HEK293 (cell line): ENCODE measurements at regions not wholly inside any gene's neighbourhood (a gene's known extent, or its start where the extent isn't known, plus 50 kb on each side); places are given as distances from the start of the nearest gene placed in this dataset.

Source experiments
- CTCF ChIA-PET: fragments of 350-600 bp; formaldehyde crosslinking; extraction: SDS; loops from one replicate; lab custom pipeline; 2021; ENCODE audit warnings: antibody characterized with exemption; lab: Yijun Ruan, JAX
- POLR2A ChIA-PET: fragments of 300-600 bp; formaldehyde crosslinking; extraction: SDS; loops from one replicate; lab custom pipeline; 2020; ENCODE audit warnings: antibody characterized with exemption, inconsistent platforms; lab: Yijun Ruan, JAX
- H3K27ac ChIP-seq: fragments of 200-500 bp; sonication (Bioruptor generic); 2 replicates; pipeline ENCODE4 v1.5.1; 2014; ENCODE audit warnings: low read depth, low read length, control low read depth, inconsistent platforms; ENCODE audit errors: extremely low read depth
- H3K36me3 ChIP-seq, 2 experiments: fragments of 200-500 bp in 1 of 2; sonication (Bioruptor generic) in 1 of 2; 1 replicate in 1 of 2; 2 replicates in 1 of 2; pipeline ENCODE4 v1.5.1; 2014 to 2017; ENCODE audit warnings: inconsistent platforms in 2 of 2, low read length in 2 of 2; ENCODE audit not compliant: control insufficient read depth in 2 of 2, insufficient read depth in 1 of 2
- H3K4me1 ChIP-seq: fragments of 200-500 bp; sonication (Bioruptor generic); 2 replicates; pipeline ENCODE4 v1.5.1; 2014; ENCODE audit warnings: mild to moderate bottlenecking, low read length, inconsistent platforms; ENCODE audit not compliant: control insufficient read depth, insufficient read depth
- H3K4me3 ChIP-seq: 2 replicates; pipeline ENCODE4 v1.5.1; 2011; ENCODE audit warnings: low read depth, mild to moderate bottlenecking, control low read depth, low read length, moderate library complexity
- H3K9me3 ChIP-seq: fragments of 200-500 bp; sonication (Bioruptor generic); 2 replicates; pipeline ENCODE4 v1.5.1; 2014; ENCODE audit warnings: low read depth, low read length, inconsistent platforms; ENCODE audit not compliant: control insufficient read depth, insufficient read depth
- PRDM1 ChIP-seq: fragments of 450-650 bp; formaldehyde crosslinking; IDR thresholded peaks from 2 replicates; pipeline ENCODE4; 2016; ENCODE audit warnings: missing biosample characterization, missing genetic modification characterization
- ZNF169 ChIP-seq: fragments of 450-650 bp; formaldehyde crosslinking; IDR thresholded peaks from 2 replicates; pipeline ENCODE4 v1.5.1; 2016; ENCODE audit warnings: missing biosample characterization, missing genetic modification characterization
- ZNF214 ChIP-seq: fragments of 450-650 bp; formaldehyde crosslinking; IDR thresholded peaks from 2 replicates; pipeline ENCODE4 v1.5.1; 2017; ENCODE audit warnings: missing biosample characterization, mild to moderate bottlenecking, missing genetic modification characterization, borderline replicate concordance
- ZNF677 ChIP-seq: fragments of 450-650 bp; IDR thresholded peaks from 2 replicates; pipeline ENCODE4 v1.5.0; 2018; ENCODE audit warnings: missing biosample characterization, mild to moderate bottlenecking, missing genetic modification characterization, moderate library complexity
- ZNF776 ChIP-seq: fragments of 450-650 bp; formaldehyde crosslinking; IDR thresholded peaks from 2 replicates; pipeline ENCODE4 v1.5.0; 2017; ENCODE audit warnings: missing biosample characterization, missing genetic modification characterization, borderline replicate concordance
- ZNF792 ChIP-seq: fragments of 450-650 bp; formaldehyde crosslinking; IDR thresholded peaks from 2 replicates; pipeline ENCODE4 v1.5.1; 2016; ENCODE audit warnings: missing biosample characterization, missing genetic modification characterization
- ZNF837 ChIP-seq: fragments of 450-650 bp; formaldehyde crosslinking; IDR thresholded peaks from 2 replicates; pipeline ENCODE4 v1.5.1; 2016; ENCODE audit warnings: missing biosample characterization, missing genetic modification characterization
- ZSCAN30 ChIP-seq: fragments of 450-650 bp; IDR thresholded peaks from 2 replicates; pipeline ENCODE4 v1.5.1; 2018; ENCODE audit warnings: missing biosample characterization, mild to moderate bottlenecking, missing genetic modification characterization, moderate library complexity
- TF ChIP-seq, protein P1 (sequence below): fragments of 450-650 bp; formaldehyde crosslinking; IDR thresholded peaks from 2 replicates; pipeline ENCODE4 v1.5.1; 2016; ENCODE audit warnings: missing biosample characterization, missing genetic modification characterization
- TF ChIP-seq, protein P2 (sequence below): fragments of 450-650 bp; formaldehyde crosslinking; conservative IDR thresholded peaks from 2 replicates; pipeline ENCODE4 v1.5.1; 2016; ENCODE audit warnings: low read depth, missing biosample characterization, missing genetic modification characterization
- TF ChIP-seq, protein P3 (sequence below): fragments of 450-650 bp; formaldehyde crosslinking; optimal IDR thresholded peaks from 2 replicates; pipeline ENCODE3; 2016; ENCODE audit warnings: missing biosample characterization, mild to moderate bottlenecking, missing genetic modification characterization
- TF ChIP-seq, protein P4 (sequence below): fragments of 450-650 bp; formaldehyde crosslinking; IDR thresholded peaks from 2 replicates; pipeline ENCODE4 v1.5.1; 2016; ENCODE audit warnings: missing biosample characterization, missing genetic modification characterization

DNA sequence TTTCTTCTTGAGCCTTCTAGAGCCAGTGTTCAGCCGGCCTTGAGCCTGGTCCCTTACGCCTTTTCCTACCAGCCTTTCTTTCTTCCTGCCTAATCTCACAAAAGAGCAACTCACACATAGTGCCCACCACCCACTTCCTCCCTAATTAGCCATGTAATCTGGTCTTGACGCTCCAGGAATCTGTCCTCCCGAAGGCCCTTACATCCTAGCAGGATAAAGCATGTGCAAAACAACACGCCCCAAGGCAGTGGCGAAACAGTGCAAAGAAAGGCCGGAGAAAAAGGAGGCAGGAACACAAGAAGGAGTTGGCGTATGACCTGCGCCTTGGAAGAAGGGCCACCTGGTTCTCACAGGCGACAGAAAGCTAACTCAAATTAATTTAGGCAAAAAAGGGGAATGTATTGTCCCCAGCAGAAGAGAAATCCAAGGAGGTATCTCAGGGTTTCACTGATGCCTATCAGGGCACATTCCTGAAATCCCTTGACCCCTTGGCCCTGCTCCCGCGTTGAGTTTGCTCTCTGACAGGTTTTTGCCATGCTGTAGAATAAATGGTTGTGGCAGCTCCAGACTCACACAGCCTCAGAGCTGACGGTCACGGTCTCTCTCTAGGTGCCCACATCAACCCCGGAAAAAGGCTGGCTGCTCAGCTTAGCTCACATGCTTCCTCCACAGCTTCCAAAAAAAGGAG is 79.0 kb downstream of the ZNF281 start:
- ChIA-PET POLR2A (no interaction called here), CTCF (interaction anchor here (0.6 to 1.5 kb wide), 4 partner anchors 23 to 423 kb away, joined by 3 to 5 read pairs (median 3); no protein-coding TSS in a partner anchor)
- H3K4me3 ChIP-seq = no peak overlapping the region
- TF ChIP-seq, protein P1, sequence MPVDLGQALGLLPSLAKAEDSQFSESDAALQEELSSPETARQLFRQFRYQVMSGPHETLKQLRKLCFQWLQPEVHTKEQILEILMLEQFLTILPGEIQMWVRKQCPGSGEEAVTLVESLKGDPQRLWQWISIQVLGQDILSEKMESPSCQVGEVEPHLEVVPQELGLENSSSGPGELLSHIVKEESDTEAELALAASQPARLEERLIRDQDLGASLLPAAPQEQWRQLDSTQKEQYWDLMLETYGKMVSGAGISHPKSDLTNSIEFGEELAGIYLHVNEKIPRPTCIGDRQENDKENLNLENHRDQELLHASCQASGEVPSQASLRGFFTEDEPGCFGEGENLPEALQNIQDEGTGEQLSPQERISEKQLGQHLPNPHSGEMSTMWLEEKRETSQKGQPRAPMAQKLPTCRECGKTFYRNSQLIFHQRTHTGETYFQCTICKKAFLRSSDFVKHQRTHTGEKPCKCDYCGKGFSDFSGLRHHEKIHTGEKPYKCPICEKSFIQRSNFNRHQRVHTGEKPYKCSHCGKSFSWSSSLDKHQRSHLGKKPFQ (tag by site-specific recombination) = no peak
- no peak for TF ChIP-seq ZNF837 (tag by site-specific recombination)
- TF ChIP-seq ZNF776 (tag by site-specific recombination) = no peak
- TF ChIP-seq ZNF214 (tag by site-specific recombination) = no peak
- TF ChIP-seq ZNF792 (tag by site-specific recombination) = no peak
- TF ChIP-seq ZNF677 (tag by site-specific recombination) = no peak
- TF ChIP-seq, protein P2, sequence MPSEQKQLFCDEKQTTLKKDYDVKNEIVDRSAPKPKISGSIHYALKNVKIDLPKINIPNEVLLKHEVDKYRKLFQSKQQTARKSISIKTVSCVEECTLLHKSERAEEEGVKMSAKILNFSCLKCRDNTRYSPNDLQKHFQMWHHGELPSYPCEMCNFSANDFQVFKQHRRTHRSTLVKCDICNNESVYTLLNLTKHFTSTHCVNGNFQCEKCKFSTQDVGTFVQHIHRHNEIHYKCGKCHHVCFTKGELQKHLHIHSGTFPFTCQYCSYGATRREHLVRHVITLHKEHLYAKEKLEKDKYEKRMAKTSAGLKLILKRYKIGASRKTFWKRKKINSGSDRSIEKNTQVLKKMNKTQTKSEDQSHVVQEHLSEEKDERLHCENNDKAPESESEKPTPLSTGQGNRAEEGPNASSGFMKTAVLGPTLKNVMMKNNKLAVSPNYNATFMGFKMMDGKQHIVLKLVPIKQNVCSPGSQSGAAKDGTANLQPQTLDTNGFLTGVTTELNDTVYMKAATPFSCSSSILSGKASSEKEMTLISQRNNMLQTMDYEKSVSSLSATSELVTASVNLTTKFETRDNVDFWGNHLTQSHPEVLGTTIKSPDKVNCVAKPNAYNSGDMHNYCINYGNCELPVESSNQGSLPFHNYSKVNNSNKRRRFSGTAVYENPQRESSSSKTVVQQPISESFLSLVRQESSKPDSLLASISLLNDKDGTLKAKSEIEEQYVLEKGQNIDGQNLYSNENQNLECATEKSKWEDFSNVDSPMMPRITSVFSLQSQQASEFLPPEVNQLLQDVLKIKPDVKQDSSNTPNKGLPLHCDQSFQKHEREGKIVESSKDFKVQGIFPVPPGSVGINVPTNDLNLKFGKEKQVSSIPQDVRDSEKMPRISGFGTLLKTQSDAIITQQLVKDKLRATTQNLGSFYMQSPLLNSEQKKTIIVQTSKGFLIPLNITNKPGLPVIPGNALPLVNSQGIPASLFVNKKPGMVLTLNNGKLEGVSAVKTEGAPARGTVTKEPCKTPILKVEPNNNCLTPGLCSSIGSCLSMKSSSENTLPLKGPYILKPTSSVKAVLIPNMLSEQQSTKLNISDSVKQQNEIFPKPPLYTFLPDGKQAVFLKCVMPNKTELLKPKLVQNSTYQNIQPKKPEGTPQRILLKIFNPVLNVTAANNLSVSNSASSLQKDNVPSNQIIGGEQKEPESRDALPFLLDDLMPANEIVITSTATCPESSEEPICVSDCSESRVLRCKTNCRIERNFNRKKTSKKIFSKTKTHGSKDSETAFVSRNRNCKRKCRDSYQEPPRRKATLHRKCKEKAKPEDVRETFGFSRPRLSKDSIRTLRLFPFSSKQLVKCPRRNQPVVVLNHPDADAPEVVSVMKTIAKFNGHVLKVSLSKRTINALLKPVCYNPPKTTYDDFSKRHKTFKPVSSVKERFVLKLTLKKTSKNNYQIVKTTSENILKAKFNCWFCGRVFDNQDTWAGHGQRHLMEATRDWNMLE (tag by site-specific recombination) = no peak
- TF ChIP-seq PRDM1 = no peak
- no peak for TF ChIP-seq ZSCAN30 (tag by site-specific recombination)
- TF ChIP-seq, protein P3, sequence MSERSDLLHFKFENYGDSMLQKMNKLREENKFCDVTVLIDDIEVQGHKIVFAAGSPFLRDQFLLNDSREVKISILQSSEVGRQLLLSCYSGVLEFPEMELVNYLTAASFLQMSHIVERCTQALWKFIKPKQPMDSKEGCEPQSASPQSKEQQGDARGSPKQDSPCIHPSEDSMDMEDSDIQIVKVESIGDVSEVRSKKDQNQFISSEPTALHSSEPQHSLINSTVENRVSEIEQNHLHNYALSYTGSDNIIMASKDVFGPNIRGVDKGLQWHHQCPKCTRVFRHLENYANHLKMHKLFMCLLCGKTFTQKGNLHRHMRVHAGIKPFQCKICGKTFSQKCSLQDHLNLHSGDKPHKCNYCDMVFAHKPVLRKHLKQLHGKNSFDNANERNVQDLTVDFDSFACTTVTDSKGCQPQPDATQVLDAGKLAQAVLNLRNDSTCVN (tag by site-specific recombination) = no peak
- no peaks in the 10 kb centered on the region for H3K4me1 ChIP-seq
- no peaks in the 10 kb centered on the region for H3K9me3 ChIP-seq
- no peaks in the 10 kb centered on the region for H3K36me3 ChIP-seq
- H3K27ac ChIP-seq = no peak overlapping the region

DNA sequence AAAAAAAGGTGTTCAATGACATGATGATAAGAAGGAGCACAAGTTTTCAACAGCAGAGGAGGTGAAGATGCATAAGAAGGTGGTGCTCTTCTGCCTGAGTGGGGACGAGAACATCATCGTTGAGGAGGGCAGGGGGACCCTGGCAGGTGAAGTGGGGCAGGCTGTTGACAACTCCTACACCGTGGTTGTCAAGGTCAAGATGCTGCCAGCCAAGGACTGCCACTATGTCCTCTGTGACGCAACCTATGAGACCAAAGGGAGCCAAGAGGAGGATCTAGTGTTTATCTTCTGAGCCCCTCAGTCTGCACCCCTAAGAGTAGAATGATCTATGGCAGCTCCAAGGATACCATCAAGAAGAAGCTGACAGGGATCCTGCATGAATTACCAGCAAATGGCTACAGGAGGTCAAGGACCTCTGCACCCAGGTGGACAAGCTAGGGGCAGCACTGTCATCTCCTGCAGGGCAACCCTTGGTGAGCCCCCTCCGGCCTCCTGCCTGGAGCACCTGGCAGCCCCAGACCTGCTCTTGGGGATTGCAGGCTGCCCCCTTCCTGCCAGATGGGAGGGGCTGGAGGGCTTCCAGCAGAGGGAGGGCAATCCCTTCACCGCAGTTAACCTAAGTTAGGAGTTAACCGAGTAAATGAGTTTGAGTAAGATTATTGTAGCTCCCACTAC is 80.5 kb downstream of the ZNF281 start:
- no peak overlapping the region for H3K27ac ChIP-seq
- no peak overlapping the region for H3K4me3 ChIP-seq
- TF ChIP-seq, protein P4, sequence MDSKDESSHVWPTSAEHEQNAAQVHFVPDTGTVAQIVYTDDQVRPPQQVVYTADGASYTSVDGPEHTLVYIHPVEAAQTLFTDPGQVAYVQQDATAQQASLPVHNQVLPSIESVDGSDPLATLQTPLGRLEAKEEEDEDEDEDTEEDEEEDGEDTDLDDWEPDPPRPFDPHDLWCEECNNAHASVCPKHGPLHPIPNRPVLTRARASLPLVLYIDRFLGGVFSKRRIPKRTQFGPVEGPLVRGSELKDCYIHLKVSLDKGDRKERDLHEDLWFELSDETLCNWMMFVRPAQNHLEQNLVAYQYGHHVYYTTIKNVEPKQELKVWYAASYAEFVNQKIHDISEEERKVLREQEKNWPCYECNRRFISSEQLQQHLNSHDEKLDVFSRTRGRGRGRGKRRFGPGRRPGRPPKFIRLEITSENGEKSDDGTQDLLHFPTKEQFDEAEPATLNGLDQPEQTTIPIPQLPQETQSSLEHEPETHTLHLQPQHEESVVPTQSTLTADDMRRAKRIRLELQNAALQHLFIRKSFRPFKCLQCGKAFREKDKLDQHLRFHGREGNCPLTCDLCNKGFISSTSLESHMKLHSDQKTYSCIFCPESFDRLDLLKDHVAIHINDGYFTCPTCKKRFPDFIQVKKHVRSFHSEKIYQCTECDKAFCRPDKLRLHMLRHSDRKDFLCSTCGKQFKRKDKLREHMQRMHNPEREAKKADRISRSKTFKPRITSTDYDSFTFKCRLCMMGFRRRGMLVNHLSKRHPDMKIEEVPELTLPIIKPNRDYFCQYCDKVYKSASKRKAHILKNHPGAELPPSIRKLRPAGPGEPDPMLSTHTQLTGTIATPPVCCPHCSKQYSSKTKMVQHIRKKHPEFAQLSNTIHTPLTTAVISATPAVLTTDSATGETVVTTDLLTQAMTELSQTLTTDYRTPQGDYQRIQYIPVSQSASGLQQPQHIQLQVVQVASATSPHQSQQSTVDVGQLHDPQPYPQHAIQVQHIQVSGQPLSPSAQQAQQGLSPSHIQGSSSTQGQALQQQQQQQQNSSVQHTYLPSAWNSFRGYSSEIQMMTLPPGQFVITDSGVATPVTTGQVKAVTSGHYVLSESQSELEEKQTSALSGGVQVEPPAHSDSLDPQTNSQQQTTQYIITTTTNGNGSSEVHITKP (tag by site-specific recombination) = peak; percentile 64
- no peak for TF ChIP-seq ZNF169 (tag by site-specific recombination)
- no peaks in the 10 kb centered on the region for H3K36me3 ChIP-seq
- no peaks in the 10 kb centered on the region for H3K9me3 ChIP-seq
- ChIA-PET CTCF (interaction anchor here (0.6 to 1.5 kb wide), 4 partner anchors 34 to 180 kb away, joined by 3 read pairs; no protein-coding TSS in a partner anchor), POLR2A (no interaction called here)
- H3K4me1 ChIP-seq = no peaks in the 10 kb centered on the region
